A673 (cell line): ENCODE measurements at regions not wholly inside any gene's neighbourhood (a gene's known extent, or its start where the extent isn't known, plus 50 kb on each side); places are given as distances from the start of the nearest gene placed in this dataset.

Experiments used
- BruUV-seq: library from RNA; stranded (reverse); fragments of 400-500 nt; replicated peaks from 2 replicates; lab custom pipeline; 2021; lab: Mats Ljungman, UMichigan
- CTCF ChIA-PET: fragments of 300-600 bp; sonication (Branson Sonifier 250); formaldehyde crosslinking; loops from one replicate; lab custom pipeline; 2022; ENCODE audit warnings: antibody characterized with exemption; lab: Charles Lee
- POLR2A ChIA-PET: fragments of 300-600 bp; sonication (Branson Sonifier 250); formaldehyde crosslinking; loops from one replicate; lab custom pipeline; 2022; ENCODE audit warnings: antibody characterized with exemption; ENCODE audit not compliant: low non-redundant PET; lab: Charles Lee
- DNase-seq: peaks from one replicate; pipeline ENCODE4 v3.0.0-alpha.2; 2015; ENCODE audit warnings: low spot score
- H3K27ac ChIP-seq: fragments of 200-600 bp; sonication (generic); 2 replicates; pipeline ENCODE4 v1.5.1; 2016; ENCODE audit warnings: mixed run types, low read depth, mild to moderate bottlenecking, mixed read lengths, antibody characterized with exemption, low read length; ENCODE audit not compliant: poor library complexity, severe bottlenecking
- H3K27me3 ChIP-seq: fragments of 200-600 bp; sonication (generic); replicated peaks from 2 replicates; pipeline ENCODE4 v1.6.1; 2017; ENCODE audit warnings: mixed run types, low read depth, mild to moderate bottlenecking, mixed read lengths, antibody characterized with exemption, low read length; ENCODE audit not compliant: insufficient read depth, poor library complexity
- H3K36me3 ChIP-seq: fragments of 200-600 bp; sonication (generic); 2 replicates; pipeline ENCODE4 v1.6.1; 2016; ENCODE audit warnings: mixed run types, mild to moderate bottlenecking, mixed read lengths, antibody characterized with exemption, low read length; ENCODE audit not compliant: insufficient read depth, poor library complexity, severe bottlenecking
- H3K4me1 ChIP-seq: fragments of 200-600 bp; sonication (generic); 2 replicates; pipeline ENCODE4 v1.6.1; 2017; ENCODE audit warnings: mixed run types, mild to moderate bottlenecking, mixed read lengths, antibody characterized with exemption, low read length; ENCODE audit not compliant: insufficient read depth, poor library complexity, severe bottlenecking
- H3K4me3 ChIP-seq: fragments of 200-600 bp; sonication (generic); 2 replicates; pipeline ENCODE4 v1.5.1; 2016; ENCODE audit warnings: low read depth, mixed run types, mild to moderate bottlenecking, mixed read lengths, low read length; ENCODE audit not compliant: poor library complexity, severe bottlenecking
- H3K9me3 ChIP-seq: fragments of 200-600 bp; sonication (generic); 2 replicates; pipeline ENCODE4 v1.6.1; 2016; ENCODE audit warnings: mixed run types, low read depth, mild to moderate bottlenecking, mixed read lengths, antibody characterized with exemption, low read length; ENCODE audit not compliant: poor library complexity, severe bottlenecking
- EZH2 ChIP-seq: fragments of 200-600 bp; sonication (generic); IDR thresholded peaks from 2 replicates; pipeline ENCODE4 v1.6.1; 2017; ENCODE audit warnings: borderline replicate concordance, low read depth, mild to moderate bottlenecking, mixed read lengths, antibody characterized with exemption, low read length; ENCODE audit not compliant: poor library complexity, severe bottlenecking
- intact Hi-C: fragments of 100-400 bp; cut with micrococcal nuclease; formaldehyde crosslinking; loops from one replicate; pipeline ENCODE4 v1.10.0; 2022; ENCODE audit not compliant: unreplicated experiment
- TF ChIP-seq, protein P1 (sequence below): fragments of 300-800, 200-600 bp; sonication (generic); conservative IDR thresholded peaks from 2 replicates; pipeline ENCODE4 v1.5.1; 2017; ENCODE audit warnings: low read depth, mild to moderate bottlenecking, antibody characterized with exemption, low read length, moderate library complexity, mixed read lengths

- Histone ChIP-seq H3K4me3 (no peak overlapping the region), H3K27ac (no peak overlapping the region), H3K27me3 (peaks cover 28% of the 10 kb centered on the region), H3K36me3 (no peaks in the 10 kb centered on the region), H3K9me3 (no peaks in the 10 kb centered on the region), H3K4me1 (no peaks in the 10 kb centered on the region)
- TF ChIP-seq EZH2, result no peak
- TF ChIP-seq, protein P1, sequence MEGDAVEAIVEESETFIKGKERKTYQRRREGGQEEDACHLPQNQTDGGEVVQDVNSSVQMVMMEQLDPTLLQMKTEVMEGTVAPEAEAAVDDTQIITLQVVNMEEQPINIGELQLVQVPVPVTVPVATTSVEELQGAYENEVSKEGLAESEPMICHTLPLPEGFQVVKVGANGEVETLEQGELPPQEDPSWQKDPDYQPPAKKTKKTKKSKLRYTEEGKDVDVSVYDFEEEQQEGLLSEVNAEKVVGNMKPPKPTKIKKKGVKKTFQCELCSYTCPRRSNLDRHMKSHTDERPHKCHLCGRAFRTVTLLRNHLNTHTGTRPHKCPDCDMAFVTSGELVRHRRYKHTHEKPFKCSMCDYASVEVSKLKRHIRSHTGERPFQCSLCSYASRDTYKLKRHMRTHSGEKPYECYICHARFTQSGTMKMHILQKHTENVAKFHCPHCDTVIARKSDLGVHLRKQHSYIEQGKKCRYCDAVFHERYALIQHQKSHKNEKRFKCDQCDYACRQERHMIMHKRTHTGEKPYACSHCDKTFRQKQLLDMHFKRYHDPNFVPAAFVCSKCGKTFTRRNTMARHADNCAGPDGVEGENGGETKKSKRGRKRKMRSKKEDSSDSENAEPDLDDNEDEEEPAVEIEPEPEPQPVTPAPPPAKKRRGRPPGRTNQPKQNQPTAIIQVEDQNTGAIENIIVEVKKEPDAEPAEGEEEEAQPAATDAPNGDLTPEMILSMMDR, result no peak
- POLR2A ChIA-PET, result interaction anchor here (0.7 kb wide), 1 partner anchor 1442 kb away, joined by 5 read pairs; no protein-coding TSS in a partner anchor
- intact Hi-C loops, result no loop called here
- no TSS peak for BruUV-seq
- CTCF ChIA-PET, result no interaction called here
- no peak for DNase-seq
Observed at GRCh38 chr7:41503438-41503837, 199.5 kb downstream of the INHBA start.

GRCh38 chr7:41501466-41501865 lies 201.4 kb downstream of the INHBA start:
- Histone ChIP-seq H3K27ac (no peak overlapping the region), H3K36me3 (no peaks in the 10 kb centered on the region), H3K4me3 (no peak overlapping the region), H3K27me3 (peaks cover 22% of the 10 kb centered on the region), H3K4me1 (no peaks in the 10 kb centered on the region), H3K9me3 (no peaks in the 10 kb centered on the region)
- ChIA-PET CTCF (no interaction called here), POLR2A (no interaction called here)
- DNase-seq, result no peak
- intact Hi-C loops, result no loop called here
- no TSS peak for BruUV-seq
- TF ChIP-seq EZH2, result no peak
- TF ChIP-seq, protein P1, result no peak

GRCh38 chr7:41501006-41501405 lies 201.9 kb downstream of the INHBA start:
- no peak overlapping the region for H3K27ac ChIP-seq
- ChIA-PET POLR2A (no interaction called here), CTCF (no interaction called here)
- H3K4me1 ChIP-seq, result no peaks in the 10 kb centered on the region
- H3K4me3 ChIP-seq, result no peak overlapping the region
- no peaks in the 10 kb centered on the region for H3K9me3 ChIP-seq
- BruUV-seq, result no TSS peak
- no peak for DNase-seq
- intact Hi-C loops, result no loop called here
- no peaks in the 10 kb centered on the region for H3K36me3 ChIP-seq
- TF ChIP-seq EZH2, result no peak
- TF ChIP-seq, protein P1, result no peak
- peaks cover 22% of the 10 kb centered on the region for H3K27me3 ChIP-seq
